Psoas muscle (tissue), 7 donors: ENCODE measurements at regions not wholly inside any gene's neighbourhood (a gene's known extent, or its start where the extent isn't known, plus 50 kb on each side); places are given as distances from the start of the nearest gene placed in this dataset.

Experiments used
- ATAC-seq, 4 donors: fragments of 200-7000 bp; cut with Tn5 transposase; one replicate each; pipeline ENCODE4 v1.9.1; 2020; ENCODE audit warnings: moderate library complexity in 3 of 4, mild to moderate bottlenecking in 2 of 4
- DNase-seq, 2 donors: peaks; one replicate each; pipeline ENCODE4 v3.0.0-alpha.2; 2020
- H3K27ac ChIP-seq: fragments of 200-600 bp; one replicate; pipeline ENCODE4 v1.8.0; 2022
- H3K27me3 ChIP-seq, 3 donors: fragments of 200-600 bp in 1 of 3; one replicate each; pipeline versions ENCODE4 v1.6.1 to v1.8.0; 2013 to 2022; ENCODE audit warnings: low read length in 2 of 3, mild to moderate bottlenecking in 2 of 3, moderate library complexity in 1 of 3; ENCODE audit not compliant: insufficient read depth in 3 of 3
- H3K36me3 ChIP-seq, 2 donors: fragments of 200-600 bp in 1 of 2; one replicate each; pipeline versions ENCODE4 v1.6.1 to v1.8.0; 2013 to 2022; ENCODE audit warnings: low read depth in 1 of 2, mild to moderate bottlenecking in 1 of 2, moderate library complexity in 1 of 2; ENCODE audit not compliant: insufficient read depth in 1 of 2
- H3K4me1 ChIP-seq: fragments of 200-600 bp; one replicate; pipeline ENCODE4 v1.8.0; 2022
- H3K4me3 ChIP-seq: fragments of 200-600 bp; one replicate; pipeline ENCODE4 v1.8.0; 2022; ENCODE audit warnings: mild to moderate bottlenecking
- H3K9me3 ChIP-seq: fragments of 200-600 bp; one replicate; pipeline ENCODE4 v1.8.0; 2022
- CTCF ChIP-seq: fragments of 200-600 bp; IDR thresholded peaks from one replicate; pipeline ENCODE4 v1.8.0; 2022; ENCODE audit warnings: antibody characterized with exemption
- WGBS, 3 donors: extraction: QIAGEN DNeasy Blood & Tissue Kit; methylation state at CpG; one replicate each; pipeline versions ENCODE4 v1.1.6 to v1.1.7; 2013; 5-methylcytosine and 5-hydroxymethylcytosine counted together
- intact Hi-C, 2 donors: fragments of 100-400 bp; cut with DNase I; formaldehyde crosslinking; loops; one replicate each; pipeline versions ENCODE4 v1.11.0 to v1.14.2; 2022
- donor health status: healthy with polysubstance abuse.
- donor health status: DM: no; HTN: no; CAD: no; lungs with moderate emphysema.
- donor health status: Bipolar disorder and iron deficiency.
- donor health status: healthy.
- donor health status: DM: yes; HTN: yes; CAD: no.
- donor health status: DM: no; HTN: no; CAD: no.
- donor health status: DM: yes; HTN: yes; CAD: no.

DNA sequence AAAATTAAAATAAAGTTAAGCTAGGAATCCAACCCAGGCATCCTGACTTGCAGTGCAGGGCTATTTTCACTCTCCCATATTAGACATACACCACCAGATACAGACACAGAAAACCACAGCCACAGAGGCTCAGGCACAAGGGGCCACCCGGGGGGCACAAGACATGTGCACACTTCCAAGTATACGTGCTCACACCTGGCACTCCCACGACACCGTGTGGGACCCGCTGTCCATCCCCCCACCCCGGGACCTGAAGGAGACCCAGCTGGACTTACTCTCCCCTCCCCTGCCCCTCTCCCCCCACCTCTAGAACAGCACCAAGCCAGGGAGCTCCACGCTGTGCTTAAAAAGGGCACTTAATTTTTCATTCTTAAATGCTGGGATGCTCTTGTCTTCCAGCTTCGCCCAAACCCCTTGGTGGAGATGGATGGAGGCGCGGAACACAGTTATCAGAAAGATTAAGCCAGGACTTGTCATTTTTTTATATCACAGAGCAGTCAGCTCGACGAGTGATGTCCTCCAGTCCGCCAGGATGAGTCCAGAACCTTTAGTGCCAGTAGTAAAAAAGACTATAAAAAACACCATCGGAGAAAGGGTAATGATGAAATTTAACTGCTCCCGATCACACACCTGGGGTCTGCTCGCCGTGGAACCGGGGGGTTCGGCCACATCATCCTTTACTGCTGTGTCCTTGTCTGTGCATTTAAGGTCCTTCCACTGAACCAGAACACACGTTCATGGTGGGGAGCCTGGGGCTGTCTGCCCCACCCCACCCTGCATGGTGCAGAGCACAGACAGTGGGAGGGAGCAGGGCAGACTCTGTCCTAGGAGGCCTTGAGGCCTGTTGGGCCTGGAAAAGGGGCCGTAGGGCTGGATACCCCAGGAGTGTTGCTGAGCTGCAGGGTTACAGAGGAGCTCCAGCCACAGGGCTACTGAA, 73.3 kb upstream of the LHX1 start:
- no peak overlapping the region for H3K27ac ChIP-seq
- peaks cover 0 to 28% (median 10%) of the 10 kb centered on the region in 3 donors for H3K27me3 ChIP-seq
- H3K9me3 ChIP-seq = no peaks in the 10 kb centered on the region
- ATAC-seq (no peak), DNase-seq (no peak)
- 57 to 65% (median 61%) methylated on average over 21 of the region's 21 CpGs for WGBS, 3 donors
- no peaks in the 10 kb centered on the region for H3K4me1 ChIP-seq
- TF ChIP-seq CTCF = no peak
- H3K36me3 ChIP-seq = no peaks in the 10 kb centered on the region
- intact Hi-C loops = no loop called here
- no peak overlapping the region for H3K4me3 ChIP-seq

- no peak for DNase-seq
Observed at GRCh38 chr17:36864827-36865430, 72.3 kb upstream of the LHX1 start.

GRCh38 chr17:36867716-36868341, 69.4 kb upstream of the LHX1 start:
- Histone ChIP-seq H3K36me3 (no peaks in the 10 kb centered on the region), H3K4me1 (no peaks in the 10 kb centered on the region), H3K9me3 (no peaks in the 10 kb centered on the region), H3K27ac (no peak overlapping the region), H3K4me3 (no peak overlapping the region), H3K27me3 (peaks cover 0 to 17% (median 8%) of the 10 kb centered on the region in 3 donors)
- DNase-seq (no peak), ATAC-seq (no peak)
- WGBS, 3 donors = 57 to 61% (median 61%) methylated on average over 6 of the region's 6 CpGs
- no peak for TF ChIP-seq CTCF
- intact Hi-C loops = no loop called here

More at GRCh38 chr17:36864827-36865430, 72.3 kb upstream of the LHX1 start:
- H3K4me1 ChIP-seq = no peaks in the 10 kb centered on the region
- no peak for TF ChIP-seq CTCF
- WGBS, 3 donors = 59 to 74% (median 72%) methylated on average over 11 of the region's 11 CpGs
- ATAC-seq = no peak
- intact Hi-C loops = no loop called here
- H3K27me3 ChIP-seq = peaks cover 0 to 23% (median 10%) of the 10 kb centered on the region in 3 donors
- H3K36me3 ChIP-seq = no peaks in the 10 kb centered on the region
- H3K4me3 ChIP-seq = no peak overlapping the region
- no peaks in the 10 kb centered on the region for H3K9me3 ChIP-seq
- no peak overlapping the region for H3K27ac ChIP-seq

GRCh38 chr17:36868777-36869176, 68.5 kb upstream of the LHX1 start:
- no peak for DNase-seq
- Histone ChIP-seq H3K4me3 (no peak overlapping the region), H3K27ac (no peak overlapping the region), H3K9me3 (no peaks in the 10 kb centered on the region), H3K4me1 (no peaks in the 10 kb centered on the region), H3K27me3 (peaks cover 0 to 17% (median 8%) of the 10 kb centered on the region in 3 donors), H3K36me3 (no peaks in the 10 kb centered on the region)
- intact Hi-C loops = no loop called here
- 78 to 81% (median 78%) methylated on average over 10 of the region's 10 CpGs for WGBS, 3 donors
- no peak for TF ChIP-seq CTCF
- no peak for ATAC-seq
